DMS 273 (cell line): ENCODE measurements at regions not wholly inside any gene's neighbourhood (a gene's known extent, or its start where the extent isn't known, plus 50 kb on each side); places are given as distances from the start of the nearest gene placed in this dataset.
"Not testable (repeated sequence)": the region's sequence is repeated elsewhere in the genome, so short reads cannot be mapped to it uniquely, and the experiment has no call there.

ENCODE experiments used
- DNase-seq: peaks from one replicate; lab custom pipeline; 2025; ENCODE audit not compliant: unreplicated experiment; lab: John Stamatoyannopoulos, UW

DNA sequence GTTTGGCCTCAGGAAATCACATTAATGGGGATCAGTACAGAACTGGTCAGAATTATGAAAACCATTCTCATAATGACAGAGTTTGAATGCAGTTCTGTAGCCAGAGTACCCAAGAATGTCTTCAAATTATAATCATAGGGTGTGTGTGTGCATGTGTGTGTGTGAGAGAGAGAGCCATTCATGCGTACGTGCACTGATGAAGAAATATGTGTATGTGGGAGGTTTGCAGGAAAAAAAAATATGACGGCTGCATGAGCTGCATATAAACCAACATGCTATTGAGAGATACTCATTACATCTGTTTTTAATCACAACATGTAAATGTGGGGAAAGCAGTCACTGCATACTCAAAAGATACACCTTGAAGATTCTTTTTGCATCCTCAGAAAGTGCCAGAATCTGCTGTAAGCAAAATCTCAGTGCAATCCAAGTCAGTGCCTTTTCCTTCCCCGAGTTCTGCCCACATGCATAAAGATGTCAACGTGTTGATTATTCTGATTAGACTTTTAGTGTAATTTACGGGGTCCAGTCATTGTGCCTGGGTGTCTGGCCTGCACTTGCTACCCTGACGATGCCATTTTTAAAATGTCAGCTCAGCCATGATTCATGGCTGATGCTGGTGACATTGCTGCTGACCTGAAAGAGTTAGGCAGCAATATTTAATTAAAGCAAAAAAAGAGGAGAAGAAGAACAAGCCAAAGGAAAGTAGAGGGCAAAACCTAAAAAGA lies 378.7 kb upstream of the ZFHX3 start:
- no peak for DNase-seq

DNA sequence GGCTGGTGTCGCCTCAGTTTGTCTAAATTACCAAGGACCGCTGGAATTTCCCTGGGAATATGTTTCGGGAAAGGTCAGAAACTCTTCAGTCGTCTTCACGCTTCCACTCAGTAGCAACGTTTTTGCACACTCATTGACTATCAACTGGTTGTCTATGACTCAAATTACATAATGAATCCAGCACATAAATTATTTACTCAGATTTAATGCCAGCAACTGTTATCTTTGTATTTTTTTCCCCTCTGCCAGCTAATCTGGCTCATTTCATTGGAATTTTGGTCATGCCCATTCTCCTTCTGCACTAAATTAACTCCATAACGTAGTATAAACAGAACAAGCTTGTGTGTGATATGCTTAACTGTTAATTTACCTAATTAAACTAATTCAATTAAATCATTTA lies 372.7 kb upstream of the ZFHX3 start:
- no peak for DNase-seq

DNA sequence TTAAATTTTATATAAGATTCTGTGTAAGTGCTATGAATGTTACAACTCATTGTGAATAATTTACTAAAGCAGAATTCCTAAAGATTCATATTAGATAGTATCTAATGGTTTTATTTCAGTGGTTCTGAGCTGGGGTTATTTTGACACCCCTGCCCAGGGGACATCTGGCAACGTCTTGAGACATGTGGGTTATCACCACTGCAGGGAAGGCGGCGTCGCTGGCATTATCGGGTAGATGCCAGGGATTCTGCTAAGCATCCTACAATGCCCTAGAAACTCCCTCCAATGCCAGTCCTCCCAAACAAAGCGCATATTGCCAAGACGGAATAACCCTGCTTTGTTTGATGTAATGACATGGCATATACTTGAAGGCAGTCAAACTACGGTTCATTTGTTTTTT lies 372.3 kb upstream of the ZFHX3 start:
- DNase-seq, result peak; percentile 16

DNA sequence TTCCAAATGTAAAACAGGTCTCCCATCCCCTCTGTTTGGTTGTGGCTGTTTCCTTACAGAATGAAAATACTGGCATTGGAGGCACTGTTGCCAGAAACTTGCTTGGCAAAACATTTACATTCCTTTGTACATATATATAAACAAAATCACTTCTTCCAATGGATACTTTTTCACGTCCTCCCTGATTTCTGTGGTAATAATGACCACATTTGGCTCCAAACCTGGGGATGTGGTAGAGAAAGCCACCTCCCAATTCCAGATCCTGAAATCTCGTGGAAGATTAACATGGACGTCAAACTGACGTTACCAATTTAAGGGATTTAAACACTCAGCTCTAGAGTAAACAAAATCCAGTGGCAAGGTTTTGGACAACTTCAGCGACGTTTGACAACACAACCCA lies 370.8 kb upstream of the ZFHX3 start:
- no peak for DNase-seq

DNA sequence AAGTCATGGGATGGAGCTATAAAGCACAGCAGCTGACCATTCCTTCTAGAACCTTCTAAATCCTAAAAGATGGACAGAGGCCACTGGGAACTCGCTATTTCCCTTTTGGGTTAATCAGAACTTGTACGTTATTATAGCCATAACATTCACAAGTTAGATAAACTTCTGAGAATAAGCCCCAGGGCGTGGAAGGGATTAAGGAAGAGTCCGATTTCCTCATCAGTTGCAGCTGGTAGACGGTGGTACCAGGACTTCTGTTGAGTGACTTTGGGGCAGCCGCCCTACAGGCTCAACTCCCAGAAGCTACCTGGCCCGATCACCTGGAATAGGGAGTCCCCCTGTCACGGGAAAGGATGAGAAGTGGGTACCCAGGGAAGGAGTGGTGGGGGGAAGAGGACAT lies 370.1 kb upstream of the ZFHX3 start:
- DNase-seq, result no peak

DNA sequence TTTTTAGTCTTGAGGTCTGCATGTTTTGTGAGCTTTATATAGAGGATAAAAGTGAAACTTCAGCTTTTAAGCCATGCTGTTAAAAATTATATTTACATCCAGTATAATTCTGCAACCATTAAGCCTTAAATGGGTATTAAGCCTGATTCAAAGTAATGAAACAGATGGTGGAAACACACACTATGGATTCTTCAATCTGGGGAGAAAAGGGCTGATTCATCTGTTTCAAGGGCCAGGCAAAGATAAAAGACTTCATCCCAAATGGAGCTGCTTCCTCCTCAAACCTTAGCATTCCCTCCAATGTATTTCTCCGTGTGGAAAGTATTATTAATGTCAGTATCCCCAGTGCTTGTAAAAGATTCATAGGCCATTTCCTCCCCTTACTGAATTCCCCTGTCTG lies 367.4 kb upstream of the ZFHX3 start:
- no peak for DNase-seq

DNA sequence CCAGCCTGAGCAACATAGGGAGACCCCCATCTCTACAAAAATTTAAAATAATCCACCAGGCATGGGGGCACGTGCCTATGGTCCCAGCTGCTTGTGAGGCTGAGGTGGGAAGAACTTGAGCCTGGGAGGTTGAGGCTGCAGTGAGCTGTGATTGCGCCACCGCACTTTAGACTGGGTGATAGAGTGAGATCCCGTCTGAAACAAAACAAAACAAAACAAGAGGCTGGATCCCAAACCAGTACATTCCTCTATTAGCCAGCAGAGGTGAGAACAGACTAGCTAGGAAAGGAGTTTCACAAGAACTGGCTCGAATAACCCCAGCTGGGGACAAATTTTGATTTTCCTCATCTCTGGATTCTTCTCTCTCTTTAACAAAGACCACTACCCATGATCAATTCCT lies 366.7 kb upstream of the ZFHX3 start:
- no peak for DNase-seq

DNA sequence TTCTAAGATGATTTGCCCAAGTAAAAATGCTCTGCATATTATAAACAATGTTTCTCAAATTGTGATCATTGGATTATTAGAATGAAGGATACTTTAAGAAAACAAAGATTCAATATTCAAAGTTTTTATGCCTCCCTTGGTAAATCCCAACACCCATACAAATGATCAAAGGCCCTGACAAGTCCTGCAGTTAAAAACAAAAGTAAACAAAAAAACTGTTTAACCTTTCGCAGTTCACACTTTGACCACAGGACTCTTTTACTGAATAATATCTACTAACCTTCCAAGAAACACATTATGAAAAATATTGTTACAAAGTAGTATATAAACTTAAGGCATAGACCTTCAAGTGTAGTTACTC lies 365.9 kb upstream of the ZFHX3 start:
- no peak for DNase-seq

DNA sequence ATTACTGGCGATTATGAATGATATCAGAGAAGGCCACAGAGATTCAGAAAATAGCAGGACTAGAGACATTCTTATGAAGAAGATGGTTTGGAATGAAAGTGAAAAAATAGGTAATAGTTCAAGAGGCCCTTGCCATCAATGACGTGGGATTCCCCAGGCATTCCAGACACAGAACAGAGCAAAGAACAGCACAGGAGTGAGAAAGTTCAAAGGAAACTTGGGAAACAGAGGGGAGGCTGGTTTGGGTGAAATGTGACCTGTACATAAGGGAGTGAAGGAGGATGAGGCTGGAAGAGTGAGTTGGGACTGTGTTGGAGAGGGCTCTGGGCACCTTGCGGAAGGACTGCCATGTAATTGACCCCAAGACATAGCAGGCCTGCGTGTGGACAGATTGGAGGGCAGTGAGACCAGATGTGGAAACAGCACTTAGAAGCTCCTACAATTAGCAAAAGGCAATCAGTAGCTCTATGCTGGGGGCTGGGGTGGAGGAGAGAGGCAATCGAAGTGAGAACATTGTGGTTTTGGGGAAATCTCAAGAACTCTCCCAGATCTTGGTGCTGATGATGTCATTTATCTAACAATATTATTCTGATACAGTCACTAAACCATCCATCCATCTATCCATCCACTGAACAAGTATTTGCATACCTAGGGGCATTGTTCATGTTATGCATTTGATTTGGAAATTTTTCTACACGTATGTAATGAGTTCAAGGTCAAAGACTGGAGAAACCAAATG lies 365.3 kb upstream of the ZFHX3 start:
- DNase-seq, result no peak

DNA sequence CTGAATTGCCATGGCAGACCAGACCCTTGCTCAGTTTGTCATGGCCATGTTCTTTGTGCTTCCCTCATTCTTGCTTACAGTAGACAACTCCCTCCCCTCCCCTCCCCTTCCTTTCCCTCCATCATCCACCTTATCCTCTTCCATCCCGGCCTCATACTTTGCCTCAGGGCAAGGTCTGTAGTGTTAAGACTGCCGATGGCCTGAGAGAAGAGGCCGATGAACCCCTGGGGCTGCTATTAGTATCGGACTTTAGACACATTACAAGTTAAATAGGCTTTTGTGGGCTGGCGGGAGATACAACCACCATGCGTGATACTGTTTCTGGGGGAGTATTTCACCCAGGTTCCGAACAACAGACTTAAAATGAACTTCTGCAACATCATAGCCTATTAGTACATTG lies 364.5 kb upstream of the ZFHX3 start:
- no peak for DNase-seq

DNA sequence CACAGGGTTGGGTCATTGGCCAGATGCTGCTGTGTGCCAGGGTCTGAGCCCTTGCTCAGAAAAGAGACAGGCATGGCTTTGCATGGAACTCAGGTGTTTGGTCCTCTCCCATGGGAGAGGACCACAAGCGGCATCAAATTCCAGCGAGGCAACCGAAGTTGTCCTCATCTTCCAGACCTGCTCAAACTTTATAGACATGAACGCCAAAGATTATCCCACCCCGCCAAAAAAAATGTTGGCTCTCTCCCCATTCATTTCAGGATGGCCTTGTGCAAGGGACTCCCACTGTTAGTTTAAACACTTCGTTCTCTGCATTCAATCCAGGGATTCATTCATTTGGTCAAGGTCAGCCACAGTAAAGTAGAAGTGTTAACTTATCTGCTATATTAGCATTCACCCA lies 360.8 kb upstream of the ZFHX3 start:
- DNase-seq, result no peak

DNA sequence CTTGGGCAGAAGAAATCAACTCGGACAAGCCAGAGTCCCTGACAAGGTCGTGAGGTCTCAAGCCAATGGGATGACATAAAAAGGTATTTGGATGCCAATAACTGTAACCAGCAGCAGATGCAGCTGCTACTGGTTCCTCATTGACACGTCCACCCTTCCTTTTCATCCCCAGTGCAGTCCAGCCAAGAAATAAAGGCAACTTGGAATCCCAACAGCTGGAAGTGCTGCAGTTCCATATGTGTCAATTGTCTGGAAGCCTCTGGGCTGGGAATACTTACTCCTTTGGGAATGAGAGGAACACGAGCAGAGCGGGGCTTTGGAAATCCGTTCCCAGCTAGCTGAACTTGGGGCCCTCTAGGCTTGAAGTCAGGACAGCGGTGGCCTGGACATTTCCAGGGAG lies 360.4 kb upstream of the ZFHX3 start:
- DNase-seq, result no peak

DNA sequence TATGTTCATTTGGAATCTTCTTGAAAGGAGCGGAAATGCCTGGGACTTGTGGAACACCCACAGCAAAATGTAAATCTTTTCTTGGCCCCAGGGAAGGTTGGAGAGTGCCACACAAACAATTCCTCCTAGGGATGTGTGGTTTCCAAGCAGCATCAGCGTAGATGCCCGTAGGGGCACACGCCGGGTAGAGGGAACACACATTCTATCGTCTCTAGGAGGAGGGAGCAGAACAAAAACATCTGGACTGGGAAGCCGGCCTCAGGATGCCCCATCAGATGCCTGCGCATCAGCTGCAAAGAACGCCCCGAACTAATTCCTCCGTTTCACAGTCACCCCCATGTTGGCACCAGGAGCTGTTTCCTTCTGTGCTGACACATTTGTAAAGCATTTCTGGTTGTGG lies 357.9 kb upstream of the ZFHX3 start:
- no peak for DNase-seq

DNA sequence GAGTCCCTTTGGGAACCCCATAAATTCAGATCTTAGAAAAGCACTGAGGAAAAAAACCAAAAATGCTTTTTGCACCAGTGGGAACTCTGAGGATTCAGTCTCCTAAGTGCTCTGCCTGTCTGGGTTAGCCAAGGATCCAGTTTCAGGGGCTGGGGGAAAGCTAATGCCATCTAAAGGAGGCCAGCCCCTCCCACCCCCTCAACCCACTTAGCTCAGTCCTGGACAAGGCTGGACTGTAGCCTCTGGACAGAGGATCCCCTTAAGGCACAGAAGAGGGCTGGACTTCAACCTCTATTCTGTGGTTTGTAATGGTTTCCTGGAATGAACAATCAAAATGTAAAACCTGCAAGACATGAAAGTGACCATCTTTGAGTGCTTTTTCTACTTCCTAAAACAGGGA lies 356.1 kb upstream of the ZFHX3 start:
- DNase-seq, result no peak

DNA sequence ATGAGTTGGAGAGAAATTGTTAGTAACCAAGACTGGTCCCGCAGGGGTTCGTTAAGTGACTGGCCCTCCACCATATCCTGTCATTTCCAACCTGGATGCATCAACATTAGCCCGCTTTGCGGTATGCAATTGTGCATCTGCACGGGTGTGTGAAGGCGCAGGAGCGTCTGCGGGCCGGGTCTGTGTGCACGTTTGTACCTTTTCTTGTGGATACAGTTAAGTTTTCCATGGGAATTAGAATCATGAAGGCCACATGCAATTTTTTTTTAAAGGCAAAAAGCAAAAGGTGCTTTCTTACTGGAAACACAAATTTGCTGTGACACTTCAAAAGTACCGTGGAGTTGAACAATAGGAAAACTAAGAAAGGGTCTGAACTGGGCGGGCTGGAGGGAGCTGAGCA lies 355.4 kb upstream of the ZFHX3 start:
- no peak for DNase-seq

DNA sequence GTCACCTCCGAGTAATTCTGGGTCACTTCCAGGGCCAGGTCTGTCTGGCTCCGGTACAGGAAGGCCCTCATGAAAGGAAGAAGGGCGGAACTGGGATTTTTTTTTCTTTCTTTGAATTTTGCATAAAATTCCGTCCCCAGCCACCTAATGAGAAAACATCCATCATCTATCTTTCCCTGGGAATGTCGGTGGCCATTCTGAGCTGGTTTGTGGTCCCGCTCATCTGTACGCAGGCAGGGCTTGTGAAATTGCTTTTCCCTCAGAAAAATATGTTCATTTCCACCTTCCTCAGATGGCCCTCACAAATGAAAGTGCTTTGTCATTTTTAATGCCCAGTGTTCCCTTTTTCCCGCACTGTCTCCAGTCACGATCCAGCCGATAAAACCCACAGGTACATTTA lies 353.0 kb upstream of the ZFHX3 start:
- DNase-seq, result no peak

DNA sequence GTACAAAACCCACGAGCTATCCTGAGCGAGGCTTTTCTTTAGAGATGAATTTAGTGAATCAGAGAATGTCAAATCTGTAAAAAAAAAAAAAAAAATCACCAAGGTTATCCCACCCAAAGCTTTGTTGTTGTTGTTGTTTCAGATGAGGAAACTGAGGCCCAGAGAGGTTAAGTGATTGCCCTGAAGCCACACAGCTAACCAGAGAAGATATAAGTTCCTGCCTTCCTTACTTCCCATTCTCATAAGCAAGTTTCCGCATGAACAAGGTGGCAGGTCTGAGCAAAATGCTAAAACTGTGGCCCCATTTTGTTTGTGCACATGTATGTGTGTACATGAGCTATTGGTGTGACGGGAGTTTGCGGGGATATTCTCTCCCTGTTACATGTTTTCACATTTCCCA lies 352.1 kb upstream of the ZFHX3 start:
- DNase-seq, result no peak

DNA sequence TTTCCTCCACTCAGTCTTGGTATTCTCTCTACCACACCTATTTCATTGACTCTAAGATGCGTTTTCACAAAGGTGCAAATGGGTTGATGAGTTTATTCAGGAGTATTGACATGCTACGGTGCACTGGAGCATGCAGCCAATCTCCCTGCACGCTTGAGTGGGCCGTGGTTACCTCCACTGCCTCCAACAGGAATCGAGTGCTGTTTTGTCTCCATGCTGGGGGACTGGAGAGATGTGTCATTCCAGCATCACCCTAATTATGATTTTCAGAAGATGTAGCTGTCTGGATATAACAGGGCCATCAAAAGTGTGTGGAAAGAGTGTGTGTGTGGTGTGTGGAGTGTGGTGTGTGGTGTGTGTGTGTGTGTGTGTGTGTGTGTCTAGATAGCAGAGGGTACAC lies 351.6 kb upstream of the ZFHX3 start:
- DNase-seq, result no peak

DNA sequence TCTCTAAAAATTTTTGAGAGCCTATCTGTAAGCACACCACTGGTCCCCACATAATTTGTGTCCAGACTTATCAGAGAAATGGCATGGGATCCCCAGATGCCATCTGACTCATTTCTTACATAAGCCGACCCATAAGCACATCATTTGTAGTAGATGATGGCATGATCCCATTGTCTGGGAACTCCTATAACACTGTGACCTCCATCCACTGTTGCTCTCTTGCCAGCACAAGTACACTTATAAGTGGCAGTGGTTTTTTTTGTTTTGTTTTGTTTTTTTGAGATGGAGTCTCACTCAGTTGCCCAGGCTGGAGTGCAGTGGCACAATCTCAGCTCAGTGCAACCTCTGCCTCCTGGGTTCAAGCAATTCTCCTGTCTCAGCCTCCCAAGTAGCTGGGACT lies 350.7 kb upstream of the ZFHX3 start:
- DNase-seq, result not testable (repeated sequence)

DNA sequence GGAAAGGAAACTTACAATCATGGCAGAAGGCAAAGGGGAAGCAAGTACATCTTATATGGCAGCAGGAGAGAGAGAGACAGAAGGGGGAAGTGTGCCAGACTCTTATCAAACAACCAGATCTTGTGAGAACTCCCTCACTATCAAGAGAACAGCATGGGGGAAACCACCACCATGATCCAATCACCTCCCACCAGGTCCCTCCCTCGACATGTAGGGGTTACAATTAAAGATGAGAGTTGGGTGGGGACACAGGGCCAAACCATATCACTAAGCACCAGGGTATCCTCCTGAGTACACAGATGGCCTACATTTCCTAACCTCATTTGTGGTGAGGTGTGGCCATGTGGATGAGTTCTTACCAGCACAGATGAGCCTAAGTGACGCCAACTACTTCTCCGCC lies 348.6 kb upstream of the ZFHX3 start:
- DNase-seq, result peak; percentile 85

DNA sequence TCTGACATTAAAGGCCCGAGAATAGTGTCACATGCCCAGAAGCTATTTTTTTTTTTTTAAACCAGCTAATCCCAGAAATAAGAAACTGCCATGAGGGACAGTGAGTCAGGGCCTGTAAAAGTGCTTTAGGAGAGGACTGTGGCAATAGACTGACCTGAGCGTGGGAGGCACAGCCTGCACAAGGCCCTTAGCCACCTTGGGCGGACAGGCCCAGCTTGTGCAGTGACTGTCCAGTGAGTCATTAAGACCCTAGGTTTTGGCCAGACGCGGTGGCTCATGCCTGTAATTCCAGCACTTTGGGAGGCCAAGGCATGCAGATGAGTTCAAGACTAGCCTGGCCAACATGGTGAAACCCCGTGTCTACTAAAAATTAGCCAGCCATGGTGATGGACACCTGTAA lies 343.0 kb upstream of the ZFHX3 start:
- DNase-seq, result no peak

DNA sequence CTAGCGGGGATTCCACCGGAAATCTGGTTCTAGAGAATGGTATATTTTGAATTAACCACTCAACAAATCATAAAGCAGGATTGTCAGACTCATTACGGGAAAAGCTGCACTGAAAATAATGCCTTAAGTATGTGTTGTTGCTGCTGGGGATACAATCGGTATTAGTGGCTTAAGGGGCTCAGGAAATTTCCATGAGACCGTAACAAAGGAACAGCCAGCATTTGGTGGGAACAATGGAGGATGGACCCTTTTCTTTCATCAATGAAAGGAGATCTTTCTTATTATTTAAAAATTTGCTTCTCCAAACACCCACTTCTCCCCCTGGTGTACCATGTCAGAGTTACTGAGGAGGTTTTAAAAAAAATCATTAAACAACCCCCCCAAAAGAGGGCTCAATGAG lies 342.6 kb upstream of the ZFHX3 start:
- DNase-seq, result no peak

DNA sequence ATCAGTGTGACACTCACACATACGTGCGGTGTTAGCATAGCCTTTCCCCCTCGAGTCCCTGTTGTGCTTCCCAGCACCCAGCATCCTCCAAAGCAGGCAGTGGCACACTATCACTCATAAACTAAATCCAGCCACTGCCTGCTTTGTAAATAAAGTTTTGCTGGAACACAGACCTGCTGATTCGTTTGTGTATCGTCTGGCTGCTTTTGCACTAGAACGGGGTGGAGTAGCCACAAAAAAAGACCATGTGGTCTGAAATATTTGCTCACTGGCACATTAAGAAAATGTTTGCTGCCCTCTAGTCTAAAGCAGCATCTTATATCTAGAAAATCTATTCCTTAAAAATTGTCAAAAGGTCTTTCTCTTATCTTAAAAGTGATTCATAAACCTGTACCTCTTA lies 341.2 kb upstream of the ZFHX3 start:
- no peak for DNase-seq
